HCT116 (cell line): ENCODE measurements at regions not wholly inside any gene's neighbourhood (a gene's known extent, or its start where the extent isn't known, plus 50 kb on each side); places are given as distances from the start of the nearest gene placed in this dataset.

Experiments used
- ATAC-seq: fragments of 200-7000 bp; cut with Tn5 transposase; 2 replicates; pipeline ENCODE4 v1.9.1; 2020; ENCODE audit warnings: mild to moderate bottlenecking, moderate library complexity
- BruUV-seq: library from RNA; stranded (reverse); fragments of 400-500 nt; replicated peaks from 2 replicates; lab custom pipeline; 2021; lab: Mats Ljungman, UMichigan
- CTCF ChIA-PET: fragments of 300-600 bp; sonication (Branson Sonifier 250); formaldehyde crosslinking; loops from one replicate; lab custom pipeline; 2021; ENCODE audit warnings: antibody characterized with exemption; lab: Charles Lee
- POLR2A ChIA-PET: fragments of 300-600, 350-600 bp; sonication (Branson Sonifier 250); formaldehyde crosslinking; loops from one replicate; lab custom pipeline; 2021; ENCODE audit warnings: antibody characterized with exemption; lab: Charles Lee
- RAD21 ChIA-PET, 2 experiments: fragments of 300-600 bp; sonication (Branson Sonifier 250); formaldehyde crosslinking; loops; one replicate each; lab custom pipeline; 2023; ENCODE audit warnings: low total read pairs in 2 of 2; ENCODE audit not compliant: uncharacterized antibody in 2 of 2, unreplicated experiment in 2 of 2, low non-redundant PET in 1 of 2; lab: Charles Lee
- DNase-seq: peaks from one replicate; pipeline ENCODE4 v3.0.0-alpha.2; 2010; ENCODE audit warnings: low read depth, low spot score
- H2AFZ ChIP-seq: fragments of 200-600 bp; shearing (Covaris generic), sonication (generic); 2 replicates; pipeline ENCODE4 v1.6.1; 2017; ENCODE audit warnings: low read depth, mixed run types, mixed read lengths, antibody characterized with exemption, low read length; ENCODE audit not compliant: poor library complexity, severe bottlenecking
- H3K27ac ChIP-seq: 2 replicates; pipeline ENCODE4 v1.5.1; 2012; ENCODE audit warnings: low read depth, low read length
- H3K27me3 ChIP-seq: fragments of 200-600 bp; sonication (generic); 2 replicates; pipeline ENCODE4 v1.6.1; 2016; ENCODE audit warnings: mixed run types, low read length, mixed read lengths; ENCODE audit not compliant: insufficient read depth
- H3K36me3 ChIP-seq, 2 experiments: fragments of 200-500 bp in 1 of 2; fragments of 200-600 bp in 1 of 2; sonication (Bioruptor generic) in 1 of 2; sonication (generic) in 1 of 2; 2 replicates each; pipeline versions ENCODE4 v1.5.1 to v1.6.1; 2014 to 2016; ENCODE audit warnings: low read length in 2 of 2, inconsistent platforms in 1 of 2, mixed read lengths in 1 of 2, mixed run types in 1 of 2; ENCODE audit not compliant: insufficient read depth in 2 of 2, control insufficient read depth in 1 of 2
- H3K4me1 ChIP-seq, 2 experiments: fragments of 200-600 bp in 1 of 2; sonication (generic) in 1 of 2; 2 replicates each; pipeline versions ENCODE4 v1.5.1 to v1.6.1; 2012 to 2017; ENCODE audit warnings: low read length in 2 of 2, inconsistent platforms in 1 of 2, mild to moderate bottlenecking in 1 of 2, mixed read lengths in 1 of 2, mixed run types in 1 of 2, moderate library complexity in 1 of 2; ENCODE audit not compliant: insufficient read depth in 2 of 2, control insufficient read depth in 1 of 2
- H3K4me2 ChIP-seq: fragments of 200-600 bp; sonication (generic); 2 replicates; pipeline ENCODE4 v1.6.1; 2017; ENCODE audit warnings: mixed run types, low read length, mixed read lengths
- H3K4me3 ChIP-seq, 2 experiments: fragments of 200-600 bp in 1 of 2; sonication (generic) in 1 of 2; replicated peaks in 1 of 2; 2 replicates each; pipeline ENCODE4 v1.5.1; 2011 to 2016; ENCODE audit warnings: low read length in 2 of 2, control low read depth in 1 of 2, low read depth in 1 of 2, mild to moderate bottlenecking in 1 of 2, mixed read lengths in 1 of 2, mixed run types in 1 of 2
- H3K79me2 ChIP-seq: fragments of 200-600 bp; sonication (generic); 2 replicates; pipeline ENCODE4 v1.6.1; 2017; ENCODE audit warnings: mild to moderate bottlenecking, mixed run types, low read length, moderate library complexity, mixed read lengths; ENCODE audit not compliant: insufficient read depth
- H3K9ac ChIP-seq: fragments of 200-600 bp; sonication (generic); 2 replicates; pipeline ENCODE4 v1.6.1; 2016; ENCODE audit warnings: low read length, mixed read lengths
- H3K9me2 ChIP-seq: fragments of 200-600 bp; sonication (generic), shearing (Covaris generic); 2 replicates; pipeline ENCODE4 v1.6.1; 2017; ENCODE audit warnings: mixed run types, mild to moderate bottlenecking, moderate library complexity; ENCODE audit not compliant: insufficient read depth
- H3K9me3 ChIP-seq, 2 experiments: fragments of 200-500 bp in 1 of 2; fragments of 200-600 bp in 1 of 2; sonication (Bioruptor generic) in 1 of 2; sonication (generic) in 1 of 2; 2 replicates each; pipeline ENCODE4 v1.6.1; 2014 to 2017; ENCODE audit warnings: low read length in 2 of 2, mixed read lengths in 2 of 2, inconsistent platforms in 1 of 2, low read depth in 1 of 2, mild to moderate bottlenecking in 1 of 2, mixed run types in 1 of 2, moderate library complexity in 1 of 2; ENCODE audit not compliant: control insufficient read depth in 1 of 2, insufficient read depth in 1 of 2
- H4K20me1 ChIP-seq: fragments of 200-600 bp; sonication (generic), shearing (Covaris generic); 2 replicates; pipeline ENCODE4 v1.6.1; 2017; ENCODE audit warnings: mixed run types, mild to moderate bottlenecking, moderate library complexity; ENCODE audit not compliant: insufficient read depth
- CBX3 ChIP-seq: IDR thresholded peaks from 2 replicates; pipeline ENCODE4 v1.6.1; 2012; ENCODE audit warnings: low read depth
- EGR1 ChIP-seq: IDR thresholded peaks from 2 replicates; pipeline ENCODE4 v1.6.1; 2012; ENCODE audit warnings: low read depth
- ELF1 ChIP-seq: IDR thresholded peaks from 2 replicates; pipeline ENCODE4 v1.6.1; 2012; ENCODE audit warnings: low read depth, borderline replicate concordance
- EZH2 ChIP-seq: fragments of 200-600 bp; sonication (generic); IDR thresholded peaks from 2 replicates; pipeline ENCODE4 v1.6.1; 2017; ENCODE audit warnings: antibody characterized with exemption, mixed run types
- FOSL1 ChIP-seq: IDR thresholded peaks from 2 replicates; pipeline ENCODE4 v1.6.1; 2012; ENCODE audit warnings: low read depth
- JUND ChIP-seq: IDR thresholded peaks from 2 replicates; pipeline ENCODE4 v1.6.1; 2012
- POLR2A ChIP-seq: IDR thresholded peaks from 2 replicates; pipeline ENCODE4 v1.7.0; 2011; ENCODE audit warnings: borderline replicate concordance; ENCODE audit not compliant: insufficient read depth, insufficient read length; ENCODE audit errors: extremely low read depth
- POLR2AphosphoS5 ChIP-seq: IDR thresholded peaks from 2 replicates; pipeline ENCODE4 v1.6.1; 2011; ENCODE audit warnings: mild to moderate bottlenecking, low read depth, low read length, moderate library complexity
- RAD21 ChIP-seq: IDR thresholded peaks from 2 replicates; pipeline ENCODE4 v1.6.1; 2012; ENCODE audit warnings: low read depth, mild to moderate bottlenecking
- SIN3A ChIP-seq: IDR thresholded peaks from 2 replicates; pipeline ENCODE4 v1.6.1; 2012; ENCODE audit warnings: low read depth
- SP1 ChIP-seq: IDR thresholded peaks from 2 replicates; pipeline ENCODE4 v1.6.1; 2012; ENCODE audit warnings: low read depth
- SRF ChIP-seq: IDR thresholded peaks from 2 replicates; pipeline ENCODE4 v1.6.1; 2012; ENCODE audit warnings: low read depth
- YY1 ChIP-seq: IDR thresholded peaks from 2 replicates; pipeline ENCODE4 v1.6.1; 2011; ENCODE audit warnings: low read length, low read depth, moderate library complexity, mild to moderate bottlenecking; ENCODE audit not compliant: insufficient replicate concordance; ENCODE audit errors: extremely low read depth
- ZFX ChIP-seq: fragments of 450-650 bp; IDR thresholded peaks from 2 replicates; pipeline ENCODE4 v1.6.1; 2017
- ZNF274 ChIP-seq: fragments of 200-500 bp; sonication (Bioruptor generic); IDR thresholded peaks from 2 replicates; pipeline ENCODE4 v1.6.1; 2014; ENCODE audit warnings: mild to moderate bottlenecking, low read depth, low read length, inconsistent platforms
- intact Hi-C: fragments of 100-400 bp; cut with micrococcal nuclease; formaldehyde crosslinking; loops from 2 replicates; pipeline ENCODE4 v1.10.0; 2022
- TF ChIP-seq, protein P1 (sequence below): IDR thresholded peaks from 2 replicates; pipeline ENCODE4 v1.6.1; 2012; ENCODE audit warnings: low read depth
- TF ChIP-seq, protein P2 (sequence below): IDR thresholded peaks from 2 replicates; pipeline ENCODE4 v1.6.1; 2011; ENCODE audit warnings: mild to moderate bottlenecking, low read length, moderate library complexity; ENCODE audit not compliant: insufficient replicate concordance; ENCODE audit errors: extremely low read depth
- TF ChIP-seq, protein P3 (sequence below): IDR thresholded peaks from 2 replicates; pipeline ENCODE4 v1.6.1; 2012
- TF ChIP-seq, protein P4 (sequence below): IDR thresholded peaks from 2 replicates; pipeline ENCODE4 v1.6.1; 2012

DNA sequence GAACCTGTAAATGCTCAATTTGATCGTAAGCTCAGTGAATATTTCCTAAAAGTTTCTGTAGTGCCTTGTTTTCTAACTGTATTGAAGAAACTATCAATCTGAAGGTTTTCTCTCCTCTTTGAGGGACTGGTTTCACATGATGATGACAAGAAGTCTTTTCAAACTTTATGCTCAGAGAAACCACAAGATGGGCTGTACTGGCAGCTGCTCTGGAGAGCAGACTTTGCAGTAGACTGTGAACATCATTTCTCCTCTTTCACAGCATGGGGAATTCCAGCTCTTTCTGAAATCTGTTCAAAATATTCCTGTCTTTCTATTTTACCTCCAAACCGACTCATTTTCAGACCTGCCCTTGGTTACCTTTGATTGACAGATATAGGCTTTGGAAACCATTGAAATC, 194.4 kb downstream of the IZUMO3 start:
- no peaks in the 10 kb centered on the region for H3K27me3 ChIP-seq
- H3K4me2 ChIP-seq = no peak overlapping the region
- H4K20me1 ChIP-seq = no peaks in the 10 kb centered on the region
- no peaks in the 10 kb centered on the region for H3K36me3 ChIP-seq
- no peak for TF ChIP-seq RAD21
- TF ChIP-seq SRF = no peak
- TF ChIP-seq SP1 = no peak
- no peak for TF ChIP-seq EZH2
- no peak for TF ChIP-seq ZNF274
- TF ChIP-seq, protein P1, sequence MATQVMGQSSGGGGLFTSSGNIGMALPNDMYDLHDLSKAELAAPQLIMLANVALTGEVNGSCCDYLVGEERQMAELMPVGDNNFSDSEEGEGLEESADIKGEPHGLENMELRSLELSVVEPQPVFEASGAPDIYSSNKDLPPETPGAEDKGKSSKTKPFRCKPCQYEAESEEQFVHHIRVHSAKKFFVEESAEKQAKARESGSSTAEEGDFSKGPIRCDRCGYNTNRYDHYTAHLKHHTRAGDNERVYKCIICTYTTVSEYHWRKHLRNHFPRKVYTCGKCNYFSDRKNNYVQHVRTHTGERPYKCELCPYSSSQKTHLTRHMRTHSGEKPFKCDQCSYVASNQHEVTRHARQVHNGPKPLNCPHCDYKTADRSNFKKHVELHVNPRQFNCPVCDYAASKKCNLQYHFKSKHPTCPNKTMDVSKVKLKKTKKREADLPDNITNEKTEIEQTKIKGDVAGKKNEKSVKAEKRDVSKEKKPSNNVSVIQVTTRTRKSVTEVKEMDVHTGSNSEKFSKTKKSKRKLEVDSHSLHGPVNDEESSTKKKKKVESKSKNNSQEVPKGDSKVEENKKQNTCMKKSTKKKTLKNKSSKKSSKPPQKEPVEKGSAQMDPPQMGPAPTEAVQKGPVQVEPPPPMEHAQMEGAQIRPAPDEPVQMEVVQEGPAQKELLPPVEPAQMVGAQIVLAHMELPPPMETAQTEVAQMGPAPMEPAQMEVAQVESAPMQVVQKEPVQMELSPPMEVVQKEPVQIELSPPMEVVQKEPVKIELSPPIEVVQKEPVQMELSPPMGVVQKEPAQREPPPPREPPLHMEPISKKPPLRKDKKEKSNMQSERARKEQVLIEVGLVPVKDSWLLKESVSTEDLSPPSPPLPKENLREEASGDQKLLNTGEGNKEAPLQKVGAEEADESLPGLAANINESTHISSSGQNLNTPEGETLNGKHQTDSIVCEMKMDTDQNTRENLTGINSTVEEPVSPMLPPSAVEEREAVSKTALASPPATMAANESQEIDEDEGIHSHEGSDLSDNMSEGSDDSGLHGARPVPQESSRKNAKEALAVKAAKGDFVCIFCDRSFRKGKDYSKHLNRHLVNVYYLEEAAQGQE = no peak
- TF ChIP-seq POLR2A = no peak
- TF ChIP-seq, protein P2, sequence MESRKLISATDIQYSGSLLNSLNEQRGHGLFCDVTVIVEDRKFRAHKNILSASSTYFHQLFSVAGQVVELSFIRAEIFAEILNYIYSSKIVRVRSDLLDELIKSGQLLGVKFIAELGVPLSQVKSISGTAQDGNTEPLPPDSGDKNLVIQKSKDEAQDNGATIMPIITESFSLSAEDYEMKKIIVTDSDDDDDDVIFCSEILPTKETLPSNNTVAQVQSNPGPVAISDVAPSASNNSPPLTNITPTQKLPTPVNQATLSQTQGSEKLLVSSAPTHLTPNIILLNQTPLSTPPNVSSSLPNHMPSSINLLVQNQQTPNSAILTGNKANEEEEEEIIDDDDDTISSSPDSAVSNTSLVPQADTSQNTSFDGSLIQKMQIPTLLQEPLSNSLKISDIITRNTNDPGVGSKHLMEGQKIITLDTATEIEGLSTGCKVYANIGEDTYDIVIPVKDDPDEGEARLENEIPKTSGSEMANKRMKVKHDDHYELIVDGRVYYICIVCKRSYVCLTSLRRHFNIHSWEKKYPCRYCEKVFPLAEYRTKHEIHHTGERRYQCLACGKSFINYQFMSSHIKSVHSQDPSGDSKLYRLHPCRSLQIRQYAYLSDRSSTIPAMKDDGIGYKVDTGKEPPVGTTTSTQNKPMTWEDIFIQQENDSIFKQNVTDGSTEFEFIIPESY = no peak
- no peak for TF ChIP-seq POLR2AphosphoS5
- TF ChIP-seq ELF1 = no peak
- TF ChIP-seq, protein P3, sequence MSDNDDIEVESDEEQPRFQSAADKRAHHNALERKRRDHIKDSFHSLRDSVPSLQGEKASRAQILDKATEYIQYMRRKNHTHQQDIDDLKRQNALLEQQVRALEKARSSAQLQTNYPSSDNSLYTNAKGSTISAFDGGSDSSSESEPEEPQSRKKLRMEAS = no peak
- TF ChIP-seq ZFX = no peak
- TF ChIP-seq SIN3A = no peak
- TF ChIP-seq, protein P4, sequence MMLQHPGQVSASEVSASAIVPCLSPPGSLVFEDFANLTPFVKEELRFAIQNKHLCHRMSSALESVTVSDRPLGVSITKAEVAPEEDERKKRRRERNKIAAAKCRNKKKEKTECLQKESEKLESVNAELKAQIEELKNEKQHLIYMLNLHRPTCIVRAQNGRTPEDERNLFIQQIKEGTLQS = no peak
- TF ChIP-seq JUND = no peak
- no peak for TF ChIP-seq EGR1
- TF ChIP-seq YY1 = no peak
- no peak for TF ChIP-seq FOSL1
- TF ChIP-seq CBX3 = no peak
- H2AFZ ChIP-seq = no peak overlapping the region
- H3K9me3 ChIP-seq = peaks cover 7 to 27% of the 10 kb centered on the region in 2 experiments; a peak in 3 of 4 replicates
- no peaks in the 10 kb centered on the region for H3K79me2 ChIP-seq
- H3K4me3 ChIP-seq = no peak overlapping the region
- no peaks in the 10 kb centered on the region for H3K4me1 ChIP-seq
- ChIA-PET RAD21 (no interaction called here), CTCF (no interaction called here), POLR2A (no interaction called here)
- no peak overlapping the region for H3K9ac ChIP-seq
- no TSS peak for BruUV-seq
- no peaks in the 10 kb centered on the region for H3K9me2 ChIP-seq
- intact Hi-C loops = no loop called here
- no peak overlapping the region for H3K27ac ChIP-seq
- ATAC-seq (no peak), DNase-seq (no peak)
